IPS-15b (cell line): ENCODE measurements at regions not wholly inside any gene's neighbourhood (a gene's known extent, or its start where the extent isn't known, plus 50 kb on each side); places are given as distances from the start of the nearest gene placed in this dataset.

Experiments used
- H3K27me3 ChIP-seq: one replicate; pipeline ENCODE4 v1.6.1; 2013; ENCODE audit warnings: low read length; ENCODE audit not compliant: control insufficient read depth, insufficient read depth
- H3K36me3 ChIP-seq: one replicate; pipeline ENCODE4 v1.6.1; 2013; ENCODE audit warnings: low read length; ENCODE audit not compliant: control insufficient read depth, insufficient read depth
- H3K4me1 ChIP-seq: one replicate; pipeline ENCODE4 v1.6.1; 2013; ENCODE audit warnings: mild to moderate bottlenecking, low read length; ENCODE audit not compliant: control insufficient read depth, insufficient read depth
- H3K4me3 ChIP-seq: one replicate; pipeline ENCODE4 v1.5.1; 2013; ENCODE audit warnings: low read depth, low read length
- H3K9ac ChIP-seq: one replicate; pipeline ENCODE4 v1.6.1; 2013; ENCODE audit warnings: low read depth, mild to moderate bottlenecking, low read length
- H3K9me3 ChIP-seq: one replicate; pipeline ENCODE4 v1.6.1; 2013; ENCODE audit warnings: mild to moderate bottlenecking, low read length; ENCODE audit not compliant: control insufficient read depth, insufficient read depth

DNA sequence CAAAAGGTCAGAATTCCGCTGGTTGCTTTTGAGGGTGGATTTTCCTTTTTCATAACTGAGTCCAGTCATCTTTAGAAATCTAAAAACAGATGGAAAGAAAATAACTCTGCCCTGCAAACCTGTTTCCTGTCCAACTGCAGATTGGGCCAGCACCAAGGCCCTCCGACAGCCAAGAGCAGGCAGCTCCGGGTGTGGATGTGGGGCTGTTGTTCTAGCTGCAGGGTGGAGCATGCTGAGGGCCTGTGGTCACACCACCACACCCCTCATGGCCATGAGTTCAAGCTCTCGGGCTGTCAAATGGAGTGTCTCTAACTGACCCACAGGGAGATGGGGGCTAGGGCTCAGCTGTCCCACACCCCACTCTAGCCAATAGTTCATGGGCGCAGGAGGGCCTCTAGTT, 69.3 kb upstream of the BZW1 start:
- Histone ChIP-seq H3K36me3 (no peaks in the 10 kb centered on the region), H3K4me1 (peaks cover 2% of the 10 kb centered on the region), H3K4me3 (no peak overlapping the region), H3K27me3 (no peaks in the 10 kb centered on the region), H3K9ac (no peak overlapping the region), H3K9me3 (no peaks in the 10 kb centered on the region)

DNA sequence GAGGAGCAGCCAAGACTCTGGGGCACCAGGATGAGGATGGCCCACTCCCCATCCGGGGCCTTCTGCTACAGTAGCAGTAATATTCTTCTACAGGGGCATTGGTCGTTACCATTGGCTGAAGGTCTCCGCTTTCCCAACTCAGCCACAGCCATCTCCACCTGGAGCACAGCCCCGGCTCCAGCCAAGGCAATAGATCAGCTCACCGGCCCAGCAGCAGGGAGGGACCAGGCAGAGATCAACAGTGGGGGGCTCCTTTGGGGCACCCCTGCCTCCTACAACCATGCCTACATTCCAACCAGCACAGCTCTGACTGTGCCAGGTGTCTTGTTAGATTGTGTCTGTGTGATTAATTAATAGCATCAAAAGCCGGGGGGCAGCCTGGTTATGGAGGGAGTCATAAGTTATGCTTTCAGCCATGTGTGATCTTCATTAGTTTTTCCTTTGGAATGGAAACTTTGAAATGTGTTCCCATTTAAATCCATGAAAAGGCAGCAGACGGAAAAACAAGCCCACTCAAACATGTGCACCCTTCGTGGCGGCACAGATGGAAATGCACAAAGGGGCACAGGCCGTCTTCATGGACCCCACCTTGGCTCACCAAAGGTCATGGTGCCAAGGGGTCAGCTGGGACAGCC, 68.6 kb upstream of the BZW1 start:
- no peak overlapping the region for H3K4me3 ChIP-seq
- H3K36me3 ChIP-seq, result no peaks in the 10 kb centered on the region
- no peaks in the 10 kb centered on the region for H3K27me3 ChIP-seq

DNA sequence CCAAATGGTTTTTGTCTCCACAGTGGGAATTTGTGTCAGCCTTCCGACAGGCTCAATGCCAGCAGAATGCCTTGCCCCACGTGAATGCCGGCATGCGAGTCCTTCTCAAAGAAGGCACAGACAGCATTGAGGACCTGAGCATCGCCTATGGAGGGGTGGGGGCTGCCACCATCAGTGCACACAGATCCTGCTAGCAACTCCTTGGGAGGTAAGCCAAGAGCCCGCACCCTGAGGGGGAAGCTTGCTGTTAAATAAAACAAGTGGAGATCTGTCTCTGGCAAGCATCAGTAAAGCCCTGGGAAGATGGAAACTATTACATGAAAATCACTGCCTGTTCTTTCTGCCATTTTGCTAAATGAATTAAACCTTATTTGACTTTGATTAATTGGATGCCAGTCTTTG, 67.5 kb upstream of the BZW1 start:
- H3K4me1 ChIP-seq, result no peaks in the 10 kb centered on the region
- H3K9ac ChIP-seq, result no peak overlapping the region
- H3K4me3 ChIP-seq, result no peak overlapping the region
- no peaks in the 10 kb centered on the region for H3K27me3 ChIP-seq
- H3K9me3 ChIP-seq, result no peaks in the 10 kb centered on the region
- no peaks in the 10 kb centered on the region for H3K36me3 ChIP-seq

More for the DNA sequence above, 68.6 kb upstream of the BZW1 start:
- Histone ChIP-seq H3K4me1 (no peaks in the 10 kb centered on the region), H3K9ac (no peak overlapping the region), H3K9me3 (no peaks in the 10 kb centered on the region)

DNA sequence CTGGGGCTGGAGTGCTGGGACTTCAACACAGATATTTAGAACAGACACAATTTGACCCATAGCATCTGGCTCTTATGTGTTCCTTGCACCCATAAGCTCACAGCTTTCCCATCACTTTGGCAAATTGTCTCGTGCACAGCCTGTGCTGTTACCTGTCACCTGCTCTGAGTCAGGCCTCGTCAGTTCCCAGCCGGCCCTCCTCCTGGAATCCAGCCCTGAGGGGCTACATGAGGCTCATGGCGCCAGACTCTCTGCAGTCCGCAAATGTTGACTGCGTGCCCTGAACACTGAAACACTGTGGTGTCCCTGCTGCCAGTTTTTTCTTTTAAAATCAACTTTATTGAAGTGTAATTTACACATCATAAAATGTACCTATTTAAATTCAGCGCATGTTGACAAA, 65.4 kb upstream of the BZW1 start:
- H3K4me1 ChIP-seq, result no peaks in the 10 kb centered on the region
- no peak overlapping the region for H3K9ac ChIP-seq
- H3K4me3 ChIP-seq, result no peak overlapping the region
- no peaks in the 10 kb centered on the region for H3K36me3 ChIP-seq
- H3K9me3 ChIP-seq, result no peaks in the 10 kb centered on the region
- no peaks in the 10 kb centered on the region for H3K27me3 ChIP-seq

DNA sequence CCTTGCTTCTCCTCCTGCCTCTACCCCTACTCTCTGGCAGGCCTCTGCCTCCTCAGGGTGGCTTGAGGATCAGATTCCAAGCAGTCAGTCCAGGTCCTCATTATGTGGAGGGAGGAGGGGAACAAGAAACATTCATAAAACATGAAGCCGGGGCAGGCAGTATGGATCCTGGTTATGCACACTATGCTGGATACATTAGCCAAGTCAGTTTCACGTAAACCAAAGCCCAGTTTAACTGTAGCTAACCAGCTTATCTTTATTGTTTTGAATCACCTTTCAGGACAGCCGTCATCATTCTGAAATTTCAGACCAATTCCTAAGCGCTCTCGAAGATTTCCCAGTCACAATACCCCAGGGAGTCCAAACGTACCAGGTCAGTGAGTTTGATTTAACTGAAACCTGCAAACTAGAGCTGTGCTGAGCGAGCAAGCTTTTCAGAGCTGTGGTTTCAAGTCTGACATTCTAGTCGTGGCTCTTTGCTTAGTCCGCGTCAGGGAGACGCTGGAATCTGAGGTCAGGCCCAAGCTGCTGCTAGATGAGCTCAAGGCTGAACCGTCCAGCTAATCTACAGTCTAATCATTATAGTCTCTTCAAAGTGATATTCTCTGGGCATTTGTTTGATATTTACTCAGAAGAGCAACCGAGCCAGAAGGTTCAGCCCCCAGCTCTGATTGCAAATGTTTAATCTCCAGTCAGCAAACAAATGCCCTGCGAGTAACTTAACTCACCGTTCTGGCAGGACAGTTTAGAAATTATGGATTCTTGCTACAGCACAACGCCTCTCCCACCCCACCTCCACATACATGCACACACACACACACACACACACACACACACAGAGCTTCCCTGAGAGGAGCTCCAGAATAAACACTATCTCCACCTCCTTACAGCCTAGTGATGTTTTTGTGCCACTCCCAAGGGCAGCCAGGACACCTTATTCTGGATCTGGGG, 63.8 kb upstream of the BZW1 start:
- H3K27me3 ChIP-seq, result no peaks in the 10 kb centered on the region
- H3K36me3 ChIP-seq, result no peaks in the 10 kb centered on the region
- H3K9me3 ChIP-seq, result no peaks in the 10 kb centered on the region
- no peak overlapping the region for H3K4me3 ChIP-seq
- no peak overlapping the region for H3K9ac ChIP-seq
- no peaks in the 10 kb centered on the region for H3K4me1 ChIP-seq

DNA sequence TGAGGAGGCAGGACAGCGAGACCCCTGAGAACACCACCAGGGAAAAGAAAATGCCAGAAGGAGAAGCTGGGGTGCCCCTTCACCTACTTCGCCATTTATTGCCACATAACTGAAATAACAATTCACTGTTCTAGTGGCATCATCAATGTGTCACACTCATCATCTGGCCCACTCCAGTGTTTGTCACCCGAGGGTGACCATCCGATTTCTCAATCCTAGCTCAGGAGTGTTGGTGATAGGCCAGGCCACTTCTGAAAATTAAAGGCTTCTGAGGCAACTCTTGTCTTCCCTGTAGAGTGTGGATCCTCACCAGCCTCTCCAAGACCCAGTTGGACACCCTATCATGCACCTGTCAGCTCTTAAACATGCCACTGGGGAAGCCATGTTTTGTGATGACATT, 62.9 kb upstream of the BZW1 start:
- no peak overlapping the region for H3K9ac ChIP-seq
- H3K4me3 ChIP-seq, result no peak overlapping the region

DNA sequence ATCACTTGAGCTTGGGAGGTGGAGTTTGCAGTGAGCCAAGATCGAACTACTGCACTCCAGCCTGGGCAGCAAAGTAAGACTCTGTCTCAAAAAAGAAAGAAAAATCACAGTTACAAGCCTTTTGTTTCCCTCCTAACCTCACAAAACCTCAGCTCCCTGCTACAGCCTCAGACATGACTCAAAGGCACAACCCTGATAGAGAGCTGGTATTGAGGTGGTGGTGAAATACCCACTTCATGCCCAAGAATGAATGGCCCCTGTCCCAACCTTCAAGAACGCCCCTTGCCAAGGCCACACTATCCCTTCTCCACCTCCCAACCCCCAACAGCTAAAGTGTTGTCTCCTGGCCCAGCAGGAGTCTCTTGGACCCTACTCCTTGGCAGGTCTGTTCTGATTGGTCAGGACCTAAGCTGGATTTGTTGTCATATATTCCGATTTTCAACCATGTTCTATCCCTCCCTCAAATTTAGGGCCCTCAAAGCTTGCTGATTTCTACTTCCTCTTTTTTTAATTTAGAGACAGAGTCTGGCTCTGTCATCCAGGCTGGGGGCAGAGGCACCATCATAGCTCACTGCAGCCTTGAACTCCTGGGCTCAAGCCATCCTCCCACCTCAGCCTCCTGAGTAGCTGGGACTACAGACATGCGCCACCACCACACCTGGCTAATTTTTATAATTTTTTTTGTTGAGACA, 61.9 kb upstream of the BZW1 start:
- Histone ChIP-seq H3K9me3 (no peaks in the 10 kb centered on the region), H3K9ac (no peak overlapping the region), H3K36me3 (no peaks in the 10 kb centered on the region), H3K4me1 (no peaks in the 10 kb centered on the region), H3K27me3 (no peaks in the 10 kb centered on the region), H3K4me3 (no peak overlapping the region)

More for the DNA sequence above, 62.9 kb upstream of the BZW1 start:
- H3K9me3 ChIP-seq, result no peaks in the 10 kb centered on the region
- no peaks in the 10 kb centered on the region for H3K36me3 ChIP-seq
- H3K4me1 ChIP-seq, result no peaks in the 10 kb centered on the region
- no peaks in the 10 kb centered on the region for H3K27me3 ChIP-seq

DNA sequence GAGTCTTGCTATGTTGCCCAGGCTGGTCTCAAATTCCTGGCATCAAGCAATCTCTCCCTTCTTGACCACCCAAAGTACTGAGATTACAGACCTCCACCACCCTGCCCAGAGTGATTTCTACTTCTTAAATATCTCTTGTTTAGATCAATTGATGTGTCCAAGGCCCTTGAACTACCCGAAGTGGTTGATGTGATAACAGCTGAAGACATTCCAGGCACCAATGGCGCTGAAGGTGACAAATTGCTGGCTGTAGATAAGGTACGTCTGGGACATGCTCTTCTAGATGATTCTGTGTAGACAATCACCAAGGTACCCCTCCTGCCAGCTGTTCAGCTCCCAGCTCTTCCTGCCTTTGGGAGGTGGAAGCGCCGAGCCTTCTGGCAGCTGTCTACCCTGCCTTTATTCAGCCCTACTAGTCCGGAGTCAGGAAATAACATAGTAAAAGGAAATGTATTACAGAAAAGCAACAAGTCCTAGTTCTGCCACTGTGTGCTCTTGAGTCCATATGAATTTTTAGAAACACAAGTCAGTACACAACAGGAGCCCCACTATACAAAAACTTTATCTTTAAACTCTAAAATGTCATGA, 61.3 kb upstream of the BZW1 start:
- no peaks in the 10 kb centered on the region for H3K9me3 ChIP-seq
- H3K27me3 ChIP-seq, result no peaks in the 10 kb centered on the region
- no peak overlapping the region for H3K4me3 ChIP-seq
- H3K9ac ChIP-seq, result no peak overlapping the region
- H3K36me3 ChIP-seq, result no peaks in the 10 kb centered on the region
- H3K4me1 ChIP-seq, result no peaks in the 10 kb centered on the region

DNA sequence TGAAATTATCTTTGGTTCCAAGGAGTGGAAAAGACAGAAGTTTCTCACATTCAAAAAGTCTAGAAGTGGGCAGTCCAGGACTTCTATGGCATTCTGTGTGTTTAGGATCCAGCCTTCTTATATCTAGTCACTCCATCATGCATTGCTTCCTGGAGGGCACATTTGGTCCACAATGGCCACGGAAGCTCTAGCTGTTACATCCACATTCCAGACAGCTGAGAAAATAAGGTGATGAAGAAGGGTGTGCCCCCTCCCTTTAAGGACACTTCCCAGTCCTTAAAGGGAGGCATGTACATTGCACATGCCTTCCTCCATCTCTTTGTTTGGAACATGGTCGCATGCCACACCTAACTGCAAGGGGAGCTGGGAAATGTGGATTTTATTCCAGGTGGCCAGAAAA, 59.9 kb upstream of the BZW1 start:
- Histone ChIP-seq H3K9me3 (no peaks in the 10 kb centered on the region), H3K27me3 (no peaks in the 10 kb centered on the region), H3K9ac (no peak overlapping the region), H3K4me1 (peaks cover 1% of the 10 kb centered on the region), H3K4me3 (no peak overlapping the region), H3K36me3 (no peaks in the 10 kb centered on the region)

DNA sequence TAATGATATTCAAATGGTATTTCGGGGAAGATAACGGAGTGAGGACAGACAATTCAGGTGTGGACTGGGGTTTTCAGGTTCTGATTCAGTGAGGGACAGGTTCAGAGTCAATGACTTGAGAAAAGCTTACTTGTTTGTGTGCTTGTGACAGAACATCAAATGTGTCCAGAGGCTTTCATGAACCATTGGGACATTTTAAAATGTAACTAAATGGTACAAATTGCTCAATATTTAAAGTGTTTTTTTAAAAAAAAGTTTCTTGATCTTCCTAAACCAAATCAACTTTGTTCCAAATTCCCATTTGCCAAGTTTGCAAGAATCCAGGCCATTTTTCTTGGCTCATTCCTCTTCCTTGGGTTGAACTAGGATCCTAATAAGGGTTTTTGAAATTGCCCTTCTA, 59.4 kb upstream of the BZW1 start:
- Histone ChIP-seq H3K4me1 (peaks cover 4% of the 10 kb centered on the region), H3K4me3 (no peak overlapping the region), H3K9ac (no peak overlapping the region), H3K27me3 (no peaks in the 10 kb centered on the region), H3K36me3 (no peaks in the 10 kb centered on the region), H3K9me3 (no peaks in the 10 kb centered on the region)

DNA sequence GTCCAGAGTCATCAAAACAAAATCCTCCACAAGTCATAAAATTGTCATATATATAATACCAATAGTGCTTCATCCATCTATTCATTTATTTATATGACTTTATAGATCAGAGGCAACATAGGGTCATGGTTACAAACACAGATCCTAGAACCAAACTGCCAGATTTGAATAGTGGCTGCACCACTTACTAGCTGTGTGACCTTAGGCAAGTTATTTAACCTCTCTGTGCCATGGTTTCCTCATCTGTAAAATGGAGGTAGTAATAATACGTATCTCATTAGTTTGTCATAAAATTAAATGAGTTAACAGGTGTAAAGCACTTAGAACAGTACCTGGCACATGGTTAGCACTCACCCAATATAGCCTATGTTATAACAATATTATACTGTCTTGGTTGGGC, 58.9 kb upstream of the BZW1 start:
- no peaks in the 10 kb centered on the region for H3K9me3 ChIP-seq
- H3K4me1 ChIP-seq, result peaks cover 4% of the 10 kb centered on the region

More for the DNA sequence above, 58.9 kb upstream of the BZW1 start:
- Histone ChIP-seq H3K4me3 (no peak overlapping the region), H3K36me3 (no peaks in the 10 kb centered on the region), H3K27me3 (no peaks in the 10 kb centered on the region), H3K9ac (no peak overlapping the region)
